Transverse colon (tissue), 4 donors: ENCODE measurements at regions not wholly inside any gene's neighbourhood (a gene's known extent, or its start where the extent isn't known, plus 50 kb on each side); places are given as distances from the start of the nearest gene placed in this dataset.

Source experiments
- DNase-seq: peaks from one replicate; pipeline ENCODE4 v3.0.0-alpha.2; 2019
- H3K27ac ChIP-seq, 4 donors: fragments of 200-600 bp; sonication (generic); 2 replicates each; pipeline ENCODE4 v1.5.1; 2016 to 2018; ENCODE audit warnings: inconsistent platforms in 4 of 4
- H3K27me3 ChIP-seq: fragments of 200-600 bp; sonication (generic); 2 replicates; pipeline ENCODE4 v1.5.1; 2017; ENCODE audit warnings: inconsistent platforms
- H3K36me3 ChIP-seq, 4 donors: fragments of 200-600 bp; sonication (generic); 2 replicates each; pipeline ENCODE4 v1.5.1; 2017 to 2019; ENCODE audit warnings: inconsistent platforms in 4 of 4
- H3K4me1 ChIP-seq, 4 donors: fragments of 200-600 bp; sonication (generic); 2 replicates each; pipeline ENCODE4 v1.5.1; 2017 to 2020; ENCODE audit warnings: inconsistent platforms in 4 of 4
- H3K4me3 ChIP-seq, 4 donors: fragments of 200-600 bp; sonication (generic); 1 replicate in 1 of 4; 2 replicates in 3 of 4; pipeline versions ENCODE4 v1.5.1 to v1.6.1; 2017 to 2019; ENCODE audit warnings: inconsistent platforms in 4 of 4
- H3K9me3 ChIP-seq, 2 donors: fragments of 200-600 bp; sonication (generic); 2 replicates each; pipeline ENCODE4 v1.5.1; 2017 to 2019; ENCODE audit warnings: inconsistent platforms in 2 of 2
- EP300 ChIP-seq: sonication (generic); formaldehyde crosslinking; IDR thresholded peaks from one replicate; pipeline ENCODE4 v1.6.1; 2017; ENCODE audit warnings: antibody characterized with exemption, low read depth
- POLR2A ChIP-seq: fragments of 450-650 bp; IDR thresholded peaks from one replicate; pipeline ENCODE4 v1.6.1; 2016; ENCODE audit warnings: antibody characterized with exemption, mild to moderate bottlenecking, moderate library complexity
- WGBS, 2 donors: methylation state at CpG; one replicate each; pipeline ENCODE4 v1.1.5; 2018; ENCODE audit warnings: low coverage in 1 of 2; 5-methylcytosine and 5-hydroxymethylcytosine counted together
- in situ Hi-C, 4 donors: fragments of 200-750 bp; cut with MboI; loops; one replicate each; pipeline versions ENCODE4 v1.15.0 to v1.15.1; 2017; ENCODE audit warnings: low sequenced_read_pairs in 3 of 4, low pct_ligation_motif_present in 1 of 4, low pct_unique_long_range_greater_than_20kb in 1 of 4
- intact Hi-C: fragments of 100-400 bp; cut with DNase I; formaldehyde crosslinking; loops from one replicate; pipeline ENCODE4 v1.15.1; 2023; ENCODE audit warnings: low total_unique reads
- TF ChIP-seq, protein P1 (sequence below), 5 experiments: fragments of 200-600 bp in 3 of 5; fragments of 450-650 bp in 2 of 5; sonication (generic) in 3 of 5; IDR thresholded peaks; 1 replicate in 2 of 5; 2 replicates in 3 of 5; pipeline ENCODE4 v1.5.1; 2016 to 2017; ENCODE audit warnings: antibody characterized with exemption in 5 of 5, inconsistent platforms in 3 of 5, mild to moderate bottlenecking in 2 of 5, moderate library complexity in 1 of 5

DNA sequence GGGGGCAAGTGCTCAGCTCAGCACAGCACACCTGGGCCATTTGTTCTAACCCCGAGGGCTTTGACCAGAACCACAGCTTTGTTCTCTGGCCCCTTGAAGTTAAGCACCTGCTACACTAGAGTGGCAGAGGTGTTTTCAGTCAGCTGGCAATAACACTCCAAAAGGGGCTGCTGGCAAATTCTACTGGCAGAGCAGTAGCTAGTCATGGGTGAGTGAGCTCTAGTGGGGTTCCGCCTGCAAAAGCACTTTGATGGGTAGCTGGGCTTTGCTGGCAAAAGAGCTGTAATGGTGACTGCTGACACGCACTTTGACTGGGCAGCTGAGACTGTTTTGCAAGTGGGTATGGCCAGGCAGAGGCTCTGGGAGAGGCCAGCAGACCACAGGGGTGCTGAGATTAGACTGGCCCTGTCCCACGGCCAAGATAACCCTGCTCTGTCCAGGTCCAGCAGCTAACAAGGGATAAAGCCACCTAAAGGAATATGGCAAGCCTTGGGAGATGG lies 65.2 kb upstream of the TENT5D start:
- Histone ChIP-seq H3K27me3 (no peaks in the 10 kb centered on the region), H3K9me3 (no peaks in the 10 kb centered on the region), H3K4me3 (no peak overlapping the region), H3K4me1 (no peaks in the 10 kb centered on the region), H3K36me3 (no peaks in the 10 kb centered on the region), H3K27ac (no peak overlapping the region)
- no peak for DNase-seq
- intact Hi-C loops = no loop called here
- WGBS, 2 donors = 67% methylated on average over 4 of the region's 4 CpGs; no CpG with 5 or more reads in 1 of the 2 donors
- in situ Hi-C loops = no loop called here
- TF ChIP-seq, protein P1, sequence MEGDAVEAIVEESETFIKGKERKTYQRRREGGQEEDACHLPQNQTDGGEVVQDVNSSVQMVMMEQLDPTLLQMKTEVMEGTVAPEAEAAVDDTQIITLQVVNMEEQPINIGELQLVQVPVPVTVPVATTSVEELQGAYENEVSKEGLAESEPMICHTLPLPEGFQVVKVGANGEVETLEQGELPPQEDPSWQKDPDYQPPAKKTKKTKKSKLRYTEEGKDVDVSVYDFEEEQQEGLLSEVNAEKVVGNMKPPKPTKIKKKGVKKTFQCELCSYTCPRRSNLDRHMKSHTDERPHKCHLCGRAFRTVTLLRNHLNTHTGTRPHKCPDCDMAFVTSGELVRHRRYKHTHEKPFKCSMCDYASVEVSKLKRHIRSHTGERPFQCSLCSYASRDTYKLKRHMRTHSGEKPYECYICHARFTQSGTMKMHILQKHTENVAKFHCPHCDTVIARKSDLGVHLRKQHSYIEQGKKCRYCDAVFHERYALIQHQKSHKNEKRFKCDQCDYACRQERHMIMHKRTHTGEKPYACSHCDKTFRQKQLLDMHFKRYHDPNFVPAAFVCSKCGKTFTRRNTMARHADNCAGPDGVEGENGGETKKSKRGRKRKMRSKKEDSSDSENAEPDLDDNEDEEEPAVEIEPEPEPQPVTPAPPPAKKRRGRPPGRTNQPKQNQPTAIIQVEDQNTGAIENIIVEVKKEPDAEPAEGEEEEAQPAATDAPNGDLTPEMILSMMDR (IDR thresholded peaks at IDR 0.05) = no peak
- TF ChIP-seq POLR2A (no peak), EP300 (no peak)
